Activated CD8-positive, alpha-beta memory T cell treated with anti-CD3 and anti-CD28 coated beads for 1 hour (primary cell): ENCODE measurements at regions not wholly inside any gene's neighbourhood (a gene's known extent, or its start where the extent isn't known, plus 50 kb on each side); places are given as distances from the start of the nearest gene placed in this dataset.

Experiments used
- DNase-seq, 2 donors: peaks; one replicate each; pipeline ENCODE4 v3.0.0-alpha.2; 2020; ENCODE audit warnings: low read depth in 1 of 2; ENCODE audit errors: extremely low read depth in 1 of 2

GRCh38 chr9:20291201-20291600 is 331.1 kb downstream of the MLLT3 start:
- DNase-seq = no peak

- no peak for DNase-seq
Measured at GRCh38 chr9:20290257-20290656, 332.0 kb downstream of the MLLT3 start.

- no peak for DNase-seq
Measured at GRCh38 chr9:20289423-20290010, 332.8 kb downstream of the MLLT3 start.

GRCh38 chr9:20286969-20287368 is 335.3 kb downstream of the MLLT3 start:
- DNase-seq = no peak

- DNase-seq = no peak
Measured at GRCh38 chr9:20286154-20286700, 336.1 kb downstream of the MLLT3 start.

GRCh38 chr9:20284601-20285289 is 337.6 kb downstream of the MLLT3 start:
- DNase-seq = no peak

GRCh38 chr9:20280330-20280729 is 342.0 kb downstream of the MLLT3 start:
- no peak for DNase-seq

GRCh38 chr9:20276762-20277161 is 345.5 kb downstream of the MLLT3 start:
- no peak for DNase-seq

- no peak for DNase-seq
Measured at GRCh38 chr9:20271723-20272122, 350.6 kb downstream of the MLLT3 start.

GRCh38 chr9:20271096-20271495 is 351.2 kb downstream of the MLLT3 start:
- DNase-seq = no peak

- DNase-seq = no peak
Measured at GRCh38 chr9:20270161-20270560, 352.1 kb downstream of the MLLT3 start.

GRCh38 chr9:20269620-20270019 is 352.7 kb downstream of the MLLT3 start:
- DNase-seq = no peak

GRCh38 chr9:20264896-20265295 is 357.4 kb downstream of the MLLT3 start:
- no peak for DNase-seq

GRCh38 chr9:20262611-20263010 is 359.7 kb downstream of the MLLT3 start:
- no peak for DNase-seq

- no peak for DNase-seq
Measured at GRCh38 chr9:20256284-20256948, 365.9 kb downstream of the MLLT3 start.

- no peak for DNase-seq
Measured at GRCh38 chr9:20255052-20255451, 367.2 kb downstream of the MLLT3 start.

GRCh38 chr9:20253635-20254034 is 368.7 kb downstream of the MLLT3 start:
- DNase-seq = no peak

- DNase-seq = no peak
Measured at GRCh38 chr9:20252778-20253177, 369.5 kb downstream of the MLLT3 start.

GRCh38 chr9:20250791-20251190 is 371.5 kb downstream of the MLLT3 start:
- DNase-seq = no peak

- no peak for DNase-seq
Measured at GRCh38 chr9:20244271-20244670, 378.0 kb downstream of the MLLT3 start.

- no peak for DNase-seq
Measured at GRCh38 chr9:20243841-20244240, 378.5 kb downstream of the MLLT3 start.
